Suprapubic skin (tissue), 4 donors: ENCODE measurements at regions not wholly inside any gene's neighbourhood (a gene's known extent, or its start where the extent isn't known, plus 50 kb on each side); places are given as distances from the start of the nearest gene placed in this dataset.

Experiments used
- CTCF ChIP-seq, 2 donors: fragments of 200-600 bp in 1 of 2; fragments of 450-650 bp in 1 of 2; sonication (generic) in 1 of 2; IDR thresholded peaks; one replicate each; pipeline ENCODE4 v1.5.1; 2016 to 2019; ENCODE audit warnings: antibody characterized with exemption in 2 of 2, mild to moderate bottlenecking in 1 of 2, moderate library complexity in 1 of 2
- EP300 ChIP-seq: sonication (generic); formaldehyde crosslinking; IDR thresholded peaks from one replicate; pipeline ENCODE4 v1.6.1; 2017; ENCODE audit warnings: antibody characterized with exemption
- POLR2A ChIP-seq, 2 donors: fragments of 450-650 bp; IDR thresholded peaks; one replicate each; pipeline ENCODE4 v1.6.1; 2017; ENCODE audit warnings: antibody characterized with exemption in 2 of 2, mild to moderate bottlenecking in 2 of 2, moderate library complexity in 2 of 2
- POLR2AphosphoS5 ChIP-seq, 3 donors: sonication (generic); formaldehyde crosslinking; IDR thresholded peaks; one replicate each; pipeline ENCODE4 v1.6.1; 2017; ENCODE audit warnings: antibody characterized with exemption in 3 of 3

GRCh38 chr12:39011166-39011565 lies 105.8 kb upstream of the CPNE8 start:
- no peak for TF ChIP-seq CTCF (IDR thresholded peaks at IDR 0.05)
- no peak for TF ChIP-seq EP300
- TF ChIP-seq POLR2AphosphoS5 (IDR thresholded peaks at IDR 0.05), result no peak
- TF ChIP-seq POLR2A (IDR thresholded peaks at IDR 0.05), result no peak
